ENCODE measurements at regions not wholly inside any gene's neighbourhood (a gene's known extent, or its start where the extent isn't known, plus 50 kb on each side); places are given as distances from the start of the nearest gene placed in this dataset.

- Histone ChIP-seq H3K36me3 (ENCODE audit: control insufficient read depth, insufficient read depth, low read length) (no peaks in the 10 kb centered on the region), H3K9me3 (ENCODE audit: control insufficient read depth, insufficient read depth, low read length) (no peaks in the 10 kb centered on the region), H3K27me3 (ENCODE audit: control insufficient read depth, insufficient read depth, low read length) (no peaks in the 10 kb centered on the region), H3K27ac (ENCODE audit: low read depth, low read length) (no peak overlapping the region), H3K4me3 (ENCODE audit: low read depth, low read length) (no peak overlapping the region), H3K4me1 (ENCODE audit: control insufficient read depth, insufficient read depth, low read length) (no peaks in the 10 kb centered on the region)
- DNase-seq (ENCODE audit: low read depth in 4 of 6, low spot score in 6 of 6), result peak in 1 of 6 donors; percentile 32
- WGBS (ENCODE audit: insufficient coverage), result 95% methylated on average over 2 of the region's 3 CpGs
Observed at GRCh38 chr7:46257761-46258448, 336.8 kb upstream of the IGFBP3 start.

GRCh38 chr7:46256870-46257661 is 336.0 kb upstream of the IGFBP3 start:
- H3K27ac ChIP-seq (ENCODE audit: low read depth, low read length), result no peak overlapping the region
- H3K4me1 ChIP-seq (ENCODE audit: control insufficient read depth, insufficient read depth, low read length), result no peaks in the 10 kb centered on the region
- 84% methylated on average over 5 of the region's 8 CpGs for WGBS (ENCODE audit: insufficient coverage)
- H3K4me3 ChIP-seq (ENCODE audit: low read depth, low read length), result no peak overlapping the region
- no peaks in the 10 kb centered on the region for H3K27me3 ChIP-seq (ENCODE audit: control insufficient read depth, insufficient read depth, low read length)
- no peaks in the 10 kb centered on the region for H3K36me3 ChIP-seq (ENCODE audit: control insufficient read depth, insufficient read depth, low read length)
- no peaks in the 10 kb centered on the region for H3K9me3 ChIP-seq (ENCODE audit: control insufficient read depth, insufficient read depth, low read length)
- DNase-seq (ENCODE audit: low read depth in 4 of 6, low spot score in 6 of 6), result no peak

GRCh38 chr7:46253520-46253919 is 332.4 kb upstream of the IGFBP3 start:
- H3K4me1 ChIP-seq (ENCODE audit: control insufficient read depth, insufficient read depth, low read length), result no peaks in the 10 kb centered on the region
- H3K27ac ChIP-seq (ENCODE audit: low read depth, low read length), result no peak overlapping the region
- no peaks in the 10 kb centered on the region for H3K9me3 ChIP-seq (ENCODE audit: control insufficient read depth, insufficient read depth, low read length)
- no peak overlapping the region for H3K4me3 ChIP-seq (ENCODE audit: low read depth, low read length)
- no CpG with 5 or more reads among the region's 1 CpG for WGBS (ENCODE audit: insufficient coverage)
- no peaks in the 10 kb centered on the region for H3K36me3 ChIP-seq (ENCODE audit: control insufficient read depth, insufficient read depth, low read length)
- H3K27me3 ChIP-seq (ENCODE audit: control insufficient read depth, insufficient read depth, low read length), result no peaks in the 10 kb centered on the region
- DNase-seq (ENCODE audit: low read depth in 4 of 6, low spot score in 6 of 6), result no peak

GRCh38 chr7:46247664-46248063 is 326.6 kb upstream of the IGFBP3 start:
- Histone ChIP-seq H3K36me3 (ENCODE audit: control insufficient read depth, insufficient read depth, low read length) (no peaks in the 10 kb centered on the region), H3K9me3 (ENCODE audit: control insufficient read depth, insufficient read depth, low read length) (no peaks in the 10 kb centered on the region), H3K27me3 (ENCODE audit: control insufficient read depth, insufficient read depth, low read length) (no peaks in the 10 kb centered on the region), H3K4me1 (ENCODE audit: control insufficient read depth, insufficient read depth, low read length) (no peaks in the 10 kb centered on the region), H3K27ac (ENCODE audit: low read depth, low read length) (no peak overlapping the region), H3K4me3 (ENCODE audit: low read depth, low read length) (no peak overlapping the region)
- WGBS (ENCODE audit: insufficient coverage), result no CpG with 5 or more reads among the region's 1 CpG
- DNase-seq (ENCODE audit: low read depth in 4 of 6, low spot score in 6 of 6), result no peak

- 80% methylated on average over 4 of the region's 4 CpGs for WGBS (ENCODE audit: insufficient coverage)
- Histone ChIP-seq H3K36me3 (ENCODE audit: control insufficient read depth, insufficient read depth, low read length) (no peaks in the 10 kb centered on the region), H3K27ac (ENCODE audit: low read depth, low read length) (no peak overlapping the region), H3K27me3 (ENCODE audit: control insufficient read depth, insufficient read depth, low read length) (no peaks in the 10 kb centered on the region), H3K4me1 (ENCODE audit: control insufficient read depth, insufficient read depth, low read length) (no peaks in the 10 kb centered on the region), H3K9me3 (ENCODE audit: control insufficient read depth, insufficient read depth, low read length) (no peaks in the 10 kb centered on the region), H3K4me3 (ENCODE audit: low read depth, low read length) (no peak overlapping the region)
- DNase-seq (ENCODE audit: low read depth in 4 of 6, low spot score in 6 of 6), result no peak
Observed at GRCh38 chr7:46245586-46246111, 324.6 kb upstream of the IGFBP3 start.

GRCh38 chr7:46244757-46245156 is 323.7 kb upstream of the IGFBP3 start:
- DNase-seq (ENCODE audit: low read depth in 4 of 6, low spot score in 6 of 6), result no peak
- no CpG with 5 or more reads among the region's 2 CpGs for WGBS (ENCODE audit: insufficient coverage)
- H3K27ac ChIP-seq (ENCODE audit: low read depth, low read length), result no peak overlapping the region

GRCh38 chr7:46243406-46243805 is 322.3 kb upstream of the IGFBP3 start:
- H3K4me3 ChIP-seq (ENCODE audit: low read depth, low read length), result no peak overlapping the region
- DNase-seq (ENCODE audit: low read depth in 4 of 6, low spot score in 6 of 6), result no peak
- no CpG with 5 or more reads among the region's 1 CpG for WGBS (ENCODE audit: insufficient coverage)
- H3K27me3 ChIP-seq (ENCODE audit: control insufficient read depth, insufficient read depth, low read length), result no peaks in the 10 kb centered on the region
- H3K9me3 ChIP-seq (ENCODE audit: control insufficient read depth, insufficient read depth, low read length), result no peaks in the 10 kb centered on the region
- H3K27ac ChIP-seq (ENCODE audit: low read depth, low read length), result no peak overlapping the region
- H3K4me1 ChIP-seq (ENCODE audit: control insufficient read depth, insufficient read depth, low read length), result no peaks in the 10 kb centered on the region
- H3K36me3 ChIP-seq (ENCODE audit: control insufficient read depth, insufficient read depth, low read length), result no peaks in the 10 kb centered on the region

More at GRCh38 chr7:46244757-46245156, 323.7 kb upstream of the IGFBP3 start:
- H3K4me3 ChIP-seq (ENCODE audit: low read depth, low read length), result no peak overlapping the region
- no peaks in the 10 kb centered on the region for H3K9me3 ChIP-seq (ENCODE audit: control insufficient read depth, insufficient read depth, low read length)
- H3K27me3 ChIP-seq (ENCODE audit: control insufficient read depth, insufficient read depth, low read length), result no peaks in the 10 kb centered on the region
- no peaks in the 10 kb centered on the region for H3K4me1 ChIP-seq (ENCODE audit: control insufficient read depth, insufficient read depth, low read length)
- no peaks in the 10 kb centered on the region for H3K36me3 ChIP-seq (ENCODE audit: control insufficient read depth, insufficient read depth, low read length)

GRCh38 chr7:46239846-46240245 is 318.8 kb upstream of the IGFBP3 start:
- WGBS (ENCODE audit: insufficient coverage), result no CpG with 5 or more reads among the region's 5 CpGs
- Histone ChIP-seq H3K9me3 (ENCODE audit: control insufficient read depth, insufficient read depth, low read length) (no peaks in the 10 kb centered on the region), H3K36me3 (ENCODE audit: control insufficient read depth, insufficient read depth, low read length) (no peaks in the 10 kb centered on the region), H3K4me1 (ENCODE audit: control insufficient read depth, insufficient read depth, low read length) (no peaks in the 10 kb centered on the region), H3K4me3 (ENCODE audit: low read depth, low read length) (no peak overlapping the region), H3K27me3 (ENCODE audit: control insufficient read depth, insufficient read depth, low read length) (no peaks in the 10 kb centered on the region), H3K27ac (ENCODE audit: low read depth, low read length) (no peak overlapping the region)
- DNase-seq (ENCODE audit: low read depth in 4 of 6, low spot score in 6 of 6), result no peak

GRCh38 chr7:46237466-46237865 is 316.4 kb upstream of the IGFBP3 start:
- Histone ChIP-seq H3K27me3 (ENCODE audit: control insufficient read depth, insufficient read depth, low read length) (no peaks in the 10 kb centered on the region), H3K27ac (ENCODE audit: low read depth, low read length) (no peak overlapping the region), H3K36me3 (ENCODE audit: control insufficient read depth, insufficient read depth, low read length) (no peaks in the 10 kb centered on the region), H3K4me3 (ENCODE audit: low read depth, low read length) (no peak overlapping the region), H3K4me1 (ENCODE audit: control insufficient read depth, insufficient read depth, low read length) (no peaks in the 10 kb centered on the region), H3K9me3 (ENCODE audit: control insufficient read depth, insufficient read depth, low read length) (no peaks in the 10 kb centered on the region)
- DNase-seq (ENCODE audit: low read depth in 4 of 6, low spot score in 6 of 6), result no peak
- no CpG with 5 or more reads among the region's 1 CpG for WGBS (ENCODE audit: insufficient coverage)

Data from spinal cord (tissue), 9 donors.